Endothelial cell of umbilical vein (primary cell): ENCODE measurements at regions not wholly inside any gene's neighbourhood (a gene's known extent, or its start where the extent isn't known, plus 50 kb on each side); places are given as distances from the start of the nearest gene placed in this dataset.

Experiments
- BruUV-seq: library from RNA; stranded (reverse); fragments of 400-500 nt; replicated peaks from 2 replicates; lab custom pipeline; 2021; lab: Mats Ljungman, UMichigan
- CTCF ChIA-PET: fragments of 300-600, 350-600 bp; sonication (Branson Sonifier 250); formaldehyde crosslinking; loops from one replicate; lab custom pipeline; 2021; ENCODE audit warnings: antibody characterized with exemption, inconsistent platforms; lab: Charles Lee
- POLR2A ChIA-PET: fragments of 300-600, 350-600 bp; sonication (Branson Sonifier 250); formaldehyde crosslinking; loops from one replicate; lab custom pipeline; 2021; ENCODE audit warnings: antibody characterized with exemption, inconsistent platforms; lab: Charles Lee
- DNase-seq: peaks from one replicate; pipeline ENCODE4 v3.0.0-alpha.2; 2011; ENCODE audit warnings: low read depth, low spot score
- FAIRE-seq: peaks from 2 replicates; lab custom pipeline; 2011; peaks lifted over from hg19 to GRCh38; lab: Jason Lieb, UNC
- H2AFZ ChIP-seq: 2 replicates; pipeline ENCODE4 v1.6.0; 2012; ENCODE audit warnings: low read depth, low read length, control low read depth, inconsistent platforms
- H3K27ac ChIP-seq: 2 replicates; pipeline ENCODE4 v1.5.1; 2011; ENCODE audit warnings: low read depth, mild to moderate bottlenecking, control low read depth, low read length, moderate library complexity; ENCODE audit not compliant: insufficient read depth
- H3K27me3 ChIP-seq, 2 experiments: 2 replicates each; pipeline versions ENCODE4 v1.6.0 to v1.6.1; 2011; ENCODE audit warnings: low read length in 2 of 2, mixed read lengths in 1 of 2; ENCODE audit not compliant: control insufficient read depth in 2 of 2, insufficient read depth in 2 of 2
- H3K36me3 ChIP-seq, 2 experiments: 2 replicates in 1 of 2; 3 replicates in 1 of 2; pipeline ENCODE4 v1.5.1; 2011; ENCODE audit warnings: low read length in 2 of 2, mild to moderate bottlenecking in 1 of 2, moderate library complexity in 1 of 2; ENCODE audit not compliant: control insufficient read depth in 2 of 2, insufficient read depth in 2 of 2; ENCODE audit errors: extremely low read depth in 1 of 2
- H3K4me1 ChIP-seq: 3 replicates; pipeline ENCODE4 v1.5.1; 2011; ENCODE audit warnings: mild to moderate bottlenecking, low read length; ENCODE audit not compliant: control insufficient read depth, insufficient read depth; ENCODE audit errors: extremely low read depth
- H3K4me2 ChIP-seq: 2 replicates; pipeline ENCODE4 v1.6.1; 2011; ENCODE audit warnings: low read length, control low read depth, mixed read lengths; ENCODE audit not compliant: insufficient read depth
- H3K4me3 ChIP-seq, 3 experiments: fragments of 200-600 bp in 1 of 3; sonication (generic), shearing (Covaris generic) in 1 of 3; replicated peaks in 1 of 3; 2 replicates each; pipeline ENCODE4 v1.5.1; 2011 to 2016; ENCODE audit warnings: control low read depth in 3 of 3, low read length in 3 of 3, mild to moderate bottlenecking in 2 of 3, inconsistent platforms in 1 of 3, low read depth in 1 of 3, moderate library complexity in 1 of 3; ENCODE audit not compliant: insufficient read depth in 1 of 3
- H3K79me2 ChIP-seq: 2 replicates; pipeline ENCODE4 v1.6.0; 2012; ENCODE audit warnings: low read length, inconsistent platforms; ENCODE audit not compliant: control insufficient read depth, insufficient read depth
- H3K9ac ChIP-seq: replicated peaks from 2 replicates; pipeline ENCODE3; 2011; ENCODE audit warnings: low read length, control low read depth; ENCODE audit not compliant: insufficient read depth; ENCODE audit errors: extremely low read depth
- H3K9me1 ChIP-seq: replicated peaks from 3 replicates; pipeline ENCODE4 v1.6.0; 2011; ENCODE audit warnings: mild to moderate bottlenecking, low read length; ENCODE audit not compliant: control insufficient read depth, insufficient read depth; ENCODE audit errors: extremely low read depth
- H3K9me3 ChIP-seq: replicated peaks from 2 replicates; pipeline ENCODE4 v1.5.1; 2012; ENCODE audit warnings: low read length, inconsistent platforms; ENCODE audit not compliant: control insufficient read depth, insufficient read depth
- H4K20me1 ChIP-seq: replicated peaks from 2 replicates; pipeline ENCODE3; 2011; ENCODE audit warnings: mild to moderate bottlenecking, low read length; ENCODE audit not compliant: control insufficient read depth, insufficient read depth; ENCODE audit errors: extremely low read depth
- CTCF ChIP-seq, 2 donors: IDR thresholded peaks; 1 replicate in 1 of 2; 2 replicates in 1 of 2; pipeline ENCODE4 v1.5.1; 2011; ENCODE audit warnings: low read length in 2 of 2, mild to moderate bottlenecking in 2 of 2, moderate library complexity in 2 of 2, control low read depth in 1 of 2, inconsistent platforms in 1 of 2, low read depth in 1 of 2; ENCODE audit not compliant: insufficient read depth in 1 of 2; ENCODE audit errors: extremely low read depth in 1 of 2
- EZH2 ChIP-seq: IDR thresholded peaks from 2 replicates; pipeline ENCODE4 v1.6.1; 2012; ENCODE audit warnings: borderline replicate concordance, low read depth, mild to moderate bottlenecking, moderate library complexity, low read length, inconsistent platforms; ENCODE audit not compliant: severe bottlenecking
- FOS ChIP-seq: IDR thresholded peaks from 2 replicates; pipeline ENCODE4 v1.6.1; 2011; ENCODE audit warnings: mild to moderate bottlenecking, low read length, moderate library complexity, borderline replicate concordance; ENCODE audit not compliant: insufficient read depth
- GATA2 ChIP-seq: IDR thresholded peaks from 2 replicates; pipeline ENCODE4 v1.7.0; 2011; ENCODE audit warnings: low read depth, mild to moderate bottlenecking, moderate library complexity, mixed read lengths, low read length; ENCODE audit not compliant: insufficient read length, insufficient read depth
- JUN ChIP-seq: IDR thresholded peaks from 2 replicates; pipeline ENCODE4 v1.6.1; 2011; ENCODE audit warnings: borderline replicate concordance, low read depth; ENCODE audit not compliant: insufficient read length, insufficient read depth
- MAX ChIP-seq: IDR thresholded peaks from 2 replicates; pipeline ENCODE4 v1.6.1; 2011; ENCODE audit not compliant: insufficient read depth, insufficient read length
- MYC ChIP-seq: IDR thresholded peaks from one replicate; pipeline ENCODE4 v1.6.1; 2011; ENCODE audit warnings: mild to moderate bottlenecking, low read depth, low read length
- POLR2A ChIP-seq: IDR thresholded peaks from 2 replicates; pipeline ENCODE4 v1.6.1; 2012; ENCODE audit warnings: low read depth, mild to moderate bottlenecking, control low read depth, low read length
- POLR2AphosphoS5 ChIP-seq: IDR thresholded peaks from 2 replicates; pipeline ENCODE4 v1.6.1; 2012; ENCODE audit warnings: low read depth, mild to moderate bottlenecking, control low read depth, low read length, moderate library complexity; ENCODE audit not compliant: insufficient read depth
- dilution Hi-C: fragments of 300-500 bp; cut with MboI; formaldehyde crosslinking; loops from one replicate; pipeline ENCODE4 v1.15.0; 2019; ENCODE audit warnings: low sequenced_read_pairs; ENCODE audit not compliant: extremely low pct_ligation_motif_present
- intact Hi-C: fragments of 100-400 bp; cut with micrococcal nuclease; formaldehyde crosslinking; loops from one replicate; pipeline ENCODE4 v1.10.0; 2022

GRCh38 chr13:40457929-40458719, 208.3 kb downstream of the FOXO1 start:
- Histone ChIP-seq H3K36me3 (no peaks in the 10 kb centered on the region), H3K4me2 (no peak overlapping the region), H3K27me3 (no peaks in the 10 kb centered on the region), H4K20me1 (no peaks in the 10 kb centered on the region), H3K9me1 (no peaks in the 10 kb centered on the region), H3K79me2 (no peaks in the 10 kb centered on the region), H3K9me3 (no peaks in the 10 kb centered on the region), H3K4me1 (no peaks in the 10 kb centered on the region), H2AFZ (no peak overlapping the region), H3K9ac (no peak overlapping the region), H3K4me3 (no peak overlapping the region), H3K27ac (no peak overlapping the region)
- DNase-seq (no peak), FAIRE-seq (no peak)
- dilution Hi-C loops (no loop called here), intact Hi-C loops (no loop called here)
- ChIA-PET CTCF (interaction anchor here (1.0 to 3.8 kb wide), 2 partner anchors 8 to 11 kb away, joined by 4 to 12 read pairs; no protein-coding TSS in a partner anchor), POLR2A (no interaction called here)
- BruUV-seq: no TSS peak
- TF ChIP-seq MYC (no peak), JUN (no peak), EZH2 (no peak), GATA2 (no peak), FOS (no peak), POLR2AphosphoS5 (no peak), POLR2A (no peak), CTCF (IDR thresholded peaks at IDR 0.05; ENCODE audit: extremely low read depth in 1 of 2, insufficient read depth in 1 of 2, low read depth in 1 of 2, low read length in 2 of 2) (no peak), MAX (no peak)
